NCI-H2107 (cell line): ENCODE measurements at regions not wholly inside any gene's neighbourhood (a gene's known extent, or its start where the extent isn't known, plus 50 kb on each side); places are given as distances from the start of the nearest gene placed in this dataset.
"Not testable (repeated sequence)": the region's sequence is repeated elsewhere in the genome, so short reads cannot be mapped to it uniquely, and the experiment has no call there.

Experiments used
- DNase-seq: peaks from one replicate; lab custom pipeline; 2025; lab: John Stamatoyannopoulos, UW

GRCh38 chr3:78255403-78255802 lies 1215.5 kb downstream of the ROBO2 start:
- DNase-seq: no peak

- DNase-seq: no peak
These were observed 1216.2 kb downstream of the ROBO2 start for GRCh38 chr3:78256123-78256522.

- no peak for DNase-seq
These were observed 1218.1 kb downstream of the ROBO2 start for GRCh38 chr3:78257951-78258530.

- no peak for DNase-seq
These were observed 1218.9 kb downstream of the ROBO2 start for GRCh38 chr3:78258798-78259197.

GRCh38 chr3:78260388-78260787 lies 1220.5 kb downstream of the ROBO2 start:
- DNase-seq: no peak

- not testable (repeated sequence) for DNase-seq
These were observed 1226.7 kb downstream of the ROBO2 start for GRCh38 chr3:78266550-78266949.

- no peak for DNase-seq
These were observed 1227.3 kb downstream of the ROBO2 start for GRCh38 chr3:78267235-78267634.

GRCh38 chr3:78268087-78268486 lies 1228.2 kb downstream of the ROBO2 start:
- DNase-seq: no peak

- no peak for DNase-seq
These were observed 1229.1 kb downstream of the ROBO2 start for GRCh38 chr3:78268716-78269668.

GRCh38 chr3:78273326-78273725 lies 1233.4 kb downstream of the ROBO2 start:
- no peak for DNase-seq

- DNase-seq: no peak
These were observed 1234.7 kb downstream of the ROBO2 start for GRCh38 chr3:78274475-78275065.

- no peak for DNase-seq
These were observed 1235.5 kb downstream of the ROBO2 start for GRCh38 chr3:78275420-78275852.

GRCh38 chr3:78277220-78277619 lies 1237.3 kb downstream of the ROBO2 start:
- DNase-seq: no peak

- DNase-seq: no peak
These were observed 1237.9 kb downstream of the ROBO2 start for GRCh38 chr3:78277801-78278200.

- DNase-seq: no peak
These were observed 1239.2 kb downstream of the ROBO2 start for GRCh38 chr3:78279091-78279490.

- DNase-seq: no peak
These were observed 1241.5 kb downstream of the ROBO2 start for GRCh38 chr3:78281381-78281780.

- no peak for DNase-seq
These were observed 1244.1 kb downstream of the ROBO2 start for GRCh38 chr3:78283994-78284393.

GRCh38 chr3:78285032-78285728 lies 1245.3 kb downstream of the ROBO2 start:
- no peak for DNase-seq

GRCh38 chr3:78287085-78287484 lies 1247.2 kb downstream of the ROBO2 start:
- no peak for DNase-seq

- DNase-seq: no peak
These were observed 1253.4 kb downstream of the ROBO2 start for GRCh38 chr3:78293284-78293683.

GRCh38 chr3:78304115-78304514 lies 1264.2 kb downstream of the ROBO2 start:
- DNase-seq: no peak

GRCh38 chr3:78312851-78313250 lies 1273.0 kb downstream of the ROBO2 start:
- no peak for DNase-seq
